ENCODE measurements at regions not wholly inside any gene's neighbourhood (a gene's known extent, or its start where the extent isn't known, plus 50 kb on each side); places are given as distances from the start of the nearest gene placed in this dataset.
"Not testable (repeated sequence)": the region's sequence is repeated elsewhere in the genome, so short reads cannot be mapped to it uniquely, and the experiment has no call there.

- not testable (repeated sequence) for DNase-seq
Observed at GRCh38 chr9:95391271-95391670, 73.8 kb upstream of the FANCC start.

- DNase-seq, result no peak
Observed at GRCh38 chr9:95389373-95389772, 71.9 kb upstream of the FANCC start.

GRCh38 chr9:95386843-95387242, 69.3 kb upstream of the FANCC start:
- DNase-seq, result no peak

GRCh38 chr9:95385521-95385920, 68.0 kb upstream of the FANCC start:
- DNase-seq, result no peak

- no peak for DNase-seq
Observed at GRCh38 chr9:95383845-95384244, 66.3 kb upstream of the FANCC start.

GRCh38 chr9:95383185-95383676, 65.7 kb upstream of the FANCC start:
- DNase-seq, result no peak

GRCh38 chr9:95382433-95382832, 64.9 kb upstream of the FANCC start:
- DNase-seq, result peak; percentile 89

- DNase-seq, result no peak
Observed at GRCh38 chr9:95381221-95381620, 63.7 kb upstream of the FANCC start.

GRCh38 chr9:95379630-95380029, 62.1 kb upstream of the FANCC start:
- DNase-seq, result no peak

GRCh38 chr9:95373782-95374487, 56.4 kb upstream of the FANCC start:
- no peak for DNase-seq

GRCh38 chr9:95373069-95373681, 55.7 kb upstream of the FANCC start:
- peak; percentile 72 for DNase-seq

GRCh38 chr9:95370064-95370463, 52.6 kb upstream of the FANCC start:
- no peak for DNase-seq

GRCh38 chr9:95368377-95369160, 51.1 kb upstream of the FANCC start:
- DNase-seq, result no peak

Data from NCI-H69 (cell line).